IPS DF 4.7 (cell line): ENCODE measurements at regions not wholly inside any gene's neighbourhood (a gene's known extent, or its start where the extent isn't known, plus 50 kb on each side); places are given as distances from the start of the nearest gene placed in this dataset.
A peak's percentile ranks its signal among the peaks of the same experiment; 100 is the strongest.

Source experiments
- DNase-seq: peaks from one replicate; pipeline ENCODE4 v3.0.0-alpha.2; 2013; ENCODE audit warnings: low spot score; ENCODE audit errors: extremely low read depth

- DNase-seq = no peak
Observed at GRCh38 chr1:195434566-195435203, 1173.6 kb downstream of the KCNT2 start.

- DNase-seq = no peak
Observed at GRCh38 chr1:195430826-195431225, 1177.4 kb downstream of the KCNT2 start.

- DNase-seq = no peak
Observed at GRCh38 chr1:195428927-195429326, 1179.3 kb downstream of the KCNT2 start.

GRCh38 chr1:195415584-195415983 lies 1192.7 kb downstream of the KCNT2 start:
- DNase-seq = no peak

GRCh38 chr1:195394567-195394966 lies 1213.7 kb downstream of the KCNT2 start:
- DNase-seq = no peak

GRCh38 chr1:195376190-195376589 lies 1232.0 kb downstream of the KCNT2 start:
- DNase-seq = no peak

GRCh38 chr1:195373856-195374255 lies 1234.4 kb downstream of the KCNT2 start:
- no peak for DNase-seq

- DNase-seq = peak; percentile 28
Observed at GRCh38 chr1:195345149-195345548, 1263.1 kb downstream of the KCNT2 start.

GRCh38 chr1:195337646-195338045 lies 1270.6 kb downstream of the KCNT2 start:
- no peak for DNase-seq

- peak; percentile 19 for DNase-seq
Observed at GRCh38 chr1:195336812-195337211, 1271.4 kb downstream of the KCNT2 start.

- DNase-seq = no peak
Observed at GRCh38 chr1:195335541-195335940, 1272.7 kb downstream of the KCNT2 start.

- DNase-seq = no peak
Observed at GRCh38 chr1:195332102-195332501, 1276.1 kb downstream of the KCNT2 start.

GRCh38 chr1:195328681-195329080 lies 1279.6 kb downstream of the KCNT2 start:
- DNase-seq = no peak

GRCh38 chr1:195328102-195328501 lies 1280.1 kb downstream of the KCNT2 start:
- no peak for DNase-seq

GRCh38 chr1:195327361-195327760 lies 1280.9 kb downstream of the KCNT2 start:
- no peak for DNase-seq

GRCh38 chr1:195326325-195326724 lies 1281.9 kb downstream of the KCNT2 start:
- no peak for DNase-seq

GRCh38 chr1:195325181-195325580 lies 1283.1 kb downstream of the KCNT2 start:
- DNase-seq = no peak

GRCh38 chr1:195306281-195306680 lies 1302.0 kb downstream of the KCNT2 start:
- no peak for DNase-seq

- no peak for DNase-seq
Observed at GRCh38 chr1:195294911-195295310, 1313.3 kb downstream of the KCNT2 start.

GRCh38 chr1:195278644-195279043 lies 1329.6 kb downstream of the KCNT2 start:
- no peak for DNase-seq

- DNase-seq = no peak
Observed at GRCh38 chr1:195275710-195276109, 1332.5 kb downstream of the KCNT2 start.

- no peak for DNase-seq
Observed at GRCh38 chr1:195251900-195252299, 1356.3 kb downstream of the KCNT2 start.

GRCh38 chr1:195243492-195243891 lies 1364.7 kb downstream of the KCNT2 start:
- DNase-seq = no peak

GRCh38 chr1:195241066-195241465 lies 1367.2 kb downstream of the KCNT2 start:
- no peak for DNase-seq
